ENCODE measurements at regions not wholly inside any gene's neighbourhood (a gene's known extent, or its start where the extent isn't known, plus 50 kb on each side); places are given as distances from the start of the nearest gene placed in this dataset.

GRCh38 chr1:222004034-222004433, 262.1 kb upstream of the DUSP10 start:
- H3K36me3 ChIP-seq (ENCODE audit: low read depth, low read length) = no peaks in the 10 kb centered on the region
- intact Hi-C loops (cut with micrococcal nuclease) = no loop called here
- no peak overlapping the region for H3K9ac ChIP-seq (ENCODE audit: low read length)

GRCh38 chr1:222002503-222002902, 260.6 kb upstream of the DUSP10 start:
- Histone ChIP-seq H2AFZ (ENCODE audit: low read length) (no peak overlapping the region), H3F3A (ENCODE audit: low read length, unreplicated experiment) (no peaks in the 10 kb centered on the region), H3K27ac (ENCODE audit: low read length) (no peak overlapping the region), H3K9ac (ENCODE audit: low read length) (no peak overlapping the region), H3K36me3 (ENCODE audit: low read depth, low read length) (no peaks in the 10 kb centered on the region), H3K9me2 (replicated peaks; ENCODE audit: low read length) (no peaks in the 10 kb centered on the region), H3K4me1 (ENCODE audit: insufficient read depth, low read length) (0 out of 2 replicates have a peak, but pooled peaks cover under 1% of the 10 kb centered on the region), H3K4me2 (ENCODE audit: low read length) (no peak overlapping the region), H3K27me3 (ENCODE audit: low read length) (no peaks in the 10 kb centered on the region), H4K20me1 (ENCODE audit: low read length) (no peaks in the 10 kb centered on the region), H3K79me2 (ENCODE audit: low read length) (no peaks in the 10 kb centered on the region), H3K9me3 (ENCODE audit: low read length) (no peaks in the 10 kb centered on the region), H3K4me3 (ENCODE audit: low read length) (no peak overlapping the region)
- ChIA-PET POLR2A (ENCODE audit: unreplicated experiment) (no interaction called here), CTCF (interaction anchor here (0.6 kb wide), 1 partner anchor 453 kb away, joined by 3 read pairs; no protein-coding TSS in a partner anchor)
- no TSS peak for BruUV-seq (replicated peaks)
- DNase-seq = no peak
- intact Hi-C loops (cut with micrococcal nuclease) = no loop called here
- TF ChIP-seq CTCF (conservative IDR thresholded peaks at IDR 0.05; ENCODE audit: low read depth, low read length) (no peak), EZH2phosphoT487 (IDR thresholded peaks at IDR 0.05; ENCODE audit: borderline replicate concordance, low read length) (no peak), EZH2 (IDR thresholded peaks at IDR 0.05; ENCODE audit: low read length, unreplicated experiment) (no peak)
- ATAC-seq = no peak

More at GRCh38 chr1:222004034-222004433, 262.1 kb upstream of the DUSP10 start:
- Histone ChIP-seq H3K4me1 (ENCODE audit: insufficient read depth, low read length) (peaks cover 7% of the 10 kb centered on the region; the same call in 1 of the 2 replicates), H2AFZ (ENCODE audit: low read length) (no peak overlapping the region), H3K79me2 (ENCODE audit: low read length) (no peaks in the 10 kb centered on the region), H3K9me2 (replicated peaks; ENCODE audit: low read length) (no peaks in the 10 kb centered on the region), H3F3A (ENCODE audit: low read length, unreplicated experiment) (no peaks in the 10 kb centered on the region), H3K27ac (ENCODE audit: low read length) (no peak overlapping the region), H3K9me3 (ENCODE audit: low read length) (no peaks in the 10 kb centered on the region), H3K4me2 (ENCODE audit: low read length) (no peak overlapping the region), H3K4me3 (ENCODE audit: low read length) (no peak overlapping the region), H3K27me3 (ENCODE audit: low read length) (no peaks in the 10 kb centered on the region), H4K20me1 (ENCODE audit: low read length) (no peaks in the 10 kb centered on the region)
- POLR2A ChIA-PET (ENCODE audit: unreplicated experiment) = no interaction called here
- ATAC-seq (no peak), DNase-seq (no peak)
- CTCF ChIA-PET = no interaction called here
- BruUV-seq (replicated peaks) = no TSS peak
- no peak for TF ChIP-seq EZH2phosphoT487 (IDR thresholded peaks at IDR 0.05; ENCODE audit: borderline replicate concordance, low read length)
- TF ChIP-seq CTCF (conservative IDR thresholded peaks at IDR 0.05; ENCODE audit: low read depth, low read length) = no peak
- TF ChIP-seq EZH2 (IDR thresholded peaks at IDR 0.05; ENCODE audit: low read length, unreplicated experiment) = no peak

- Histone ChIP-seq H3K79me2 (ENCODE audit: low read length) (no peaks in the 10 kb centered on the region), H3K36me3 (ENCODE audit: low read depth, low read length) (no peaks in the 10 kb centered on the region), H3K9me3 (ENCODE audit: low read length) (no peaks in the 10 kb centered on the region), H3K4me1 (ENCODE audit: insufficient read depth, low read length) (peaks cover 3% of the 10 kb centered on the region; the same call in 1 of the 2 replicates), H3K27me3 (ENCODE audit: low read length) (no peaks in the 10 kb centered on the region), H4K20me1 (ENCODE audit: low read length) (no peaks in the 10 kb centered on the region), H3K4me3 (ENCODE audit: low read length) (no peak overlapping the region), H3F3A (ENCODE audit: low read length, unreplicated experiment) (no peaks in the 10 kb centered on the region), H2AFZ (ENCODE audit: low read length) (no peak overlapping the region), H3K27ac (ENCODE audit: low read length) (no peak overlapping the region), H3K4me2 (ENCODE audit: low read length) (no peak overlapping the region), H3K9ac (ENCODE audit: low read length) (no peak overlapping the region), H3K9me2 (replicated peaks; ENCODE audit: low read length) (no peaks in the 10 kb centered on the region)
- intact Hi-C loops (cut with micrococcal nuclease) = no loop called here
- ChIA-PET CTCF (no interaction called here), POLR2A (ENCODE audit: unreplicated experiment) (no interaction called here)
- TF ChIP-seq EZH2 (IDR thresholded peaks at IDR 0.05; ENCODE audit: low read length, unreplicated experiment) = no peak
- TF ChIP-seq CTCF (conservative IDR thresholded peaks at IDR 0.05; ENCODE audit: low read depth, low read length) = no peak
- no peak for TF ChIP-seq EZH2phosphoT487 (IDR thresholded peaks at IDR 0.05; ENCODE audit: borderline replicate concordance, low read length)
- ATAC-seq (no peak), DNase-seq (no peak)
- no TSS peak for BruUV-seq (replicated peaks)
These were observed 258.2 kb upstream of the DUSP10 start for GRCh38 chr1:222000131-222000530.

All from PC-3 (cell line).